ENCODE measurements at regions not wholly inside any gene's neighbourhood (a gene's known extent, or its start where the extent isn't known, plus 50 kb on each side); places are given as distances from the start of the nearest gene placed in this dataset.

DNA sequence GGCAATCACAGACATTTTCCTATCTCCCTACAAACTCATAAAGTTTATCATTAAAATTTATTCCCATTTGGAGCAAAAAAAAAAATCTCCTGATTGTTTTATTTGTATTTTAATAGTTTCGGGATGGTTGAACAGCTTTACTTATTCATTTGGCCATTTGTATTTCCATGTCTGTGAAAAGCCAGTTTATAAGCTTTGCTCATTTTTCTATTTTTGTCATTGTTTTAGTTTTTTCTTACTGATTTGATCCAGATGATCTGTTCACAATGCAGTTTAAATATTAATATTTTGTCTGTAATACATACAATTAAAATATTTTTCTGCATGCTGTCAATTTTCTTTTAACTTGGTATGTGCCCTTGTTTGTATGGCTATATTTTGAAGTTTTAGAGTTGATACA lies 65.2 kb upstream of the CCN2 start:
- TF ChIP-seq CTCF (IDR thresholded peaks at IDR 0.05) (no peak), POLR2A (IDR thresholded peaks at IDR 0.05) (no peak), EP300 (IDR thresholded peaks at IDR 0.05) (no peak)

Data from stomach (tissue), 4 donors.